Activated naive CD4-positive, alpha-beta T cell treated with anti-CD3 and anti-CD28 coated beads for 36 hours (primary cell): ENCODE measurements at regions not wholly inside any gene's neighbourhood (a gene's known extent, or its start where the extent isn't known, plus 50 kb on each side); places are given as distances from the start of the nearest gene placed in this dataset.
"Not testable (repeated sequence)": the region's sequence is repeated elsewhere in the genome, so short reads cannot be mapped to it uniquely, and the experiment has no call there.

ENCODE experiments used
- CTCF ChIA-PET: fragments of 350-600 bp; sonication (Branson Sonifier 250); formaldehyde crosslinking; loops from one replicate; lab custom pipeline; 2021; ENCODE audit warnings: antibody characterized with exemption; lab: Charles Lee
- DNase-seq: peaks from one replicate; pipeline ENCODE4 v3.0.0-alpha.2; 2020
- H3K27ac Mint-ChIP-seq: one replicate; pipeline ENCODE4 v1.8.0; 2021; ENCODE audit warnings: mild to moderate bottlenecking, mixed read lengths
- H3K27me3 Mint-ChIP-seq: one replicate; pipeline ENCODE4 v1.8.0; 2021; ENCODE audit warnings: low read depth, mixed read lengths
- H3K36me3 Mint-ChIP-seq: one replicate; pipeline ENCODE4 v1.8.0; 2021; ENCODE audit warnings: low read depth, mixed read lengths
- H3K4me1 Mint-ChIP-seq: one replicate; pipeline ENCODE4 v1.8.0; 2021; ENCODE audit warnings: low read depth, mixed read lengths
- H3K4me3 Mint-ChIP-seq: one replicate; pipeline ENCODE4 v1.8.0; 2021; ENCODE audit warnings: mild to moderate bottlenecking, moderate library complexity, mixed read lengths
- H3K9me3 Mint-ChIP-seq: one replicate; pipeline ENCODE4 v1.8.0; 2021; ENCODE audit warnings: mixed read lengths
- intact Hi-C: fragments of 100-400 bp; cut with micrococcal nuclease; formaldehyde crosslinking; loops from one replicate; pipeline ENCODE4 v1.15.1; 2023

- no peaks in the 10 kb centered on the region for H3K36me3 Mint-ChIP-seq
- H3K27ac Mint-ChIP-seq: no peak overlapping the region
- no peaks in the 10 kb centered on the region for H3K4me1 Mint-ChIP-seq
- intact Hi-C loops: no loop called here
- peaks cover 5% of the 10 kb centered on the region for H3K27me3 Mint-ChIP-seq
- H3K9me3 Mint-ChIP-seq: no peaks in the 10 kb centered on the region
- no peak for DNase-seq
- no peak overlapping the region for H3K4me3 Mint-ChIP-seq
- CTCF ChIA-PET: interaction anchor here (1.3 kb wide), 1 partner anchor 39 kb away, joined by 3 read pairs; no protein-coding TSS in a partner anchor
Measured at GRCh38 chr9:33662871-33663270, 132.5 kb upstream of the PRSS3 start.

- H3K36me3 Mint-ChIP-seq, H3K27ac Mint-ChIP-seq, H3K4me1 Mint-ChIP-seq, intact Hi-C loops, H3K9me3 Mint-ChIP-seq, DNase-seq: not testable (repeated sequence)
- H3K4me3 Mint-ChIP-seq: peak overlapping the region; percentile 79
- CTCF ChIA-PET: interaction anchor here (1.6 to 1.9 kb wide), 2 partner anchors 44 to 52 kb away, joined by 3 to 7 read pairs; no protein-coding TSS in a partner anchor
- H3K27me3 Mint-ChIP-seq: peaks cover 60% of the 10 kb centered on the region
Measured at GRCh38 chr9:33676194-33676745, 119.1 kb upstream of the PRSS3 start.

DNA sequence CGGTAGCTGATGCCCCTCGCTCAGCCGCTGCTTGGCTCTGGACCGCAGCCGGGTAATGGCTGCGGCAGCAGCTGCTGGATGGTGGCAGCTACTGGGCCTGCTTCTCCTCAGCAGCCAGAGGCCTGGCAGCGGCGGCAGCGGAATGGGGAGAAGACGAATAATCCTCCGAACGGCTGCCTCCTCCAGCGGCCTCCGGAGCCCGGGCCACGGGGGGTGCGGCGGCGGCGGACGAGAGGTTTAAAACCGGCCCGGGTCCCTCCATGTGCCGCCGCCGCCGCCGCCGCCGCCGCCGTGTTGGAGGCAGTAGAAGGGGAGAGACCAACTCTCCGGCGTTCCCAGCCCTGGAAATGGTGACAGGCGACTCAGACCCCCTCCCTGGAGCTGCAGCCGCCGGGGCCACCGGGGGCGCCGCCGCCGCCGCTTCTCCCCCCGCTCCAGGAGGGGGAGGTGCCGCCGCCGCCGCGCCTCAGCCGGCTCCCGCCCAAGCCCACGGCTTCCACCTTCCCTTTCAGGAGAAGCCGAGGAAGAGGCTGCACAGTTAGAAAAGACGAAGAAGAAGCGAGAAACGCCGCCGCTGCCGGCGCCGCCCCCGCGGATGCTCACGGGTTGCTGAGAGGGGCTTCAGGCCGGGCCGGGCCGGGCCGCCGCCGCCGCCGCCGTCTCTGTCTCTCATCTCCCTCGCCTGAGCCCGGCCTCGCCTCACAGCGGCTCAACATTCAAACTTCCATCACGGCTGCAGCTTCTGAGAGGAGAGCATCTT, 118.4 kb upstream of the PRSS3 start:
- no peaks in the 10 kb centered on the region for H3K9me3 Mint-ChIP-seq
- DNase-seq: peak; percentile 14
- no peak overlapping the region for H3K27ac Mint-ChIP-seq
- CTCF ChIA-PET: interaction anchor here (0.7 to 1.9 kb wide), 3 partner anchors 13 to 53 kb away, joined by 3 to 7 read pairs (median 3); no protein-coding TSS in a partner anchor
- peaks cover 56% of the 10 kb centered on the region for H3K27me3 Mint-ChIP-seq
- H3K4me3 Mint-ChIP-seq: peak overlapping the region; percentile 79
- intact Hi-C loops: no loop called here
- H3K36me3 Mint-ChIP-seq: no peaks in the 10 kb centered on the region
- H3K4me1 Mint-ChIP-seq: peaks cover 9% of the 10 kb centered on the region

- no peak overlapping the region for H3K27ac Mint-ChIP-seq
- no peaks in the 10 kb centered on the region for H3K36me3 Mint-ChIP-seq
- intact Hi-C loops: no loop called here
- CTCF ChIA-PET: interaction anchor here (0.7 to 1.9 kb wide), 3 partner anchors 13 to 53 kb away, joined by 3 to 7 read pairs (median 3); no protein-coding TSS in a partner anchor
- H3K4me1 Mint-ChIP-seq: peaks cover 9% of the 10 kb centered on the region
- DNase-seq: no peak
- no peaks in the 10 kb centered on the region for H3K9me3 Mint-ChIP-seq
- H3K27me3 Mint-ChIP-seq: peaks cover 57% of the 10 kb centered on the region
- peak overlapping the region; percentile 79 for H3K4me3 Mint-ChIP-seq
Measured at GRCh38 chr9:33677506-33677809, 117.9 kb upstream of the PRSS3 start.

- H3K9me3 Mint-ChIP-seq: no peaks in the 10 kb centered on the region
- H3K36me3 Mint-ChIP-seq: no peaks in the 10 kb centered on the region
- H3K4me3 Mint-ChIP-seq: no peak overlapping the region
- peaks cover 53% of the 10 kb centered on the region for H3K27me3 Mint-ChIP-seq
- CTCF ChIA-PET: interaction anchor here (0.7 to 1.8 kb wide), 2 partner anchors 14 to 43 kb away, joined by 3 to 6 read pairs; no protein-coding TSS in a partner anchor
- no peak overlapping the region for H3K27ac Mint-ChIP-seq
- intact Hi-C loops: no loop called here
- peaks cover 9% of the 10 kb centered on the region for H3K4me1 Mint-ChIP-seq
- no peak for DNase-seq
Measured at GRCh38 chr9:33677961-33678360, 117.4 kb upstream of the PRSS3 start.

DNA sequence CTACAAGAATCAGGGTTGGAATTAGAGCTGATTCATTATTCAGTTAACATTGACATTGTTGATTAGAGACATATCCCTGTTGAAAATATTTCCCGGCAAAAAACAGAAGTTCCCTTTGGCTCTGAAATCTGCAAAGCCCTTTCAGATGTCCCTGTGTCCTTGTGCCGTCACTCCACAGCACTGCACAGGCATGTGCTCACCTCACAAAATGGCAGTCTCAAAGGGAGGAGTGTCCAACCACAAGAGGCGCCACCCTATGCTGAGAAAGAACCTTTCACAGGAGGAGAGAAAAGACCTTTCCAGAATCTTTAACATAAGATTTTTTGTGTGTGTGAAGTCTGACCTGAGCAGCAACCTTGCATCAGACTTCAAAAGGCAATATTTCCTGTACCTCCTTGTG, 112.8 kb upstream of the PRSS3 start:
- no peak for DNase-seq
- Mint-ChIP-seq H3K9me3 (no peaks in the 10 kb centered on the region), H3K27ac (no peak overlapping the region), H3K36me3 (no peaks in the 10 kb centered on the region), H3K4me3 (no peak overlapping the region), H3K4me1 (no peaks in the 10 kb centered on the region), H3K27me3 (peaks cover 35% of the 10 kb centered on the region)
- CTCF ChIA-PET: interaction anchor here (0.9 to 1.3 kb wide), 2 partner anchors 58 kb away, joined by 4 to 5 read pairs; no protein-coding TSS in a partner anchor
- intact Hi-C loops: no loop called here

DNA sequence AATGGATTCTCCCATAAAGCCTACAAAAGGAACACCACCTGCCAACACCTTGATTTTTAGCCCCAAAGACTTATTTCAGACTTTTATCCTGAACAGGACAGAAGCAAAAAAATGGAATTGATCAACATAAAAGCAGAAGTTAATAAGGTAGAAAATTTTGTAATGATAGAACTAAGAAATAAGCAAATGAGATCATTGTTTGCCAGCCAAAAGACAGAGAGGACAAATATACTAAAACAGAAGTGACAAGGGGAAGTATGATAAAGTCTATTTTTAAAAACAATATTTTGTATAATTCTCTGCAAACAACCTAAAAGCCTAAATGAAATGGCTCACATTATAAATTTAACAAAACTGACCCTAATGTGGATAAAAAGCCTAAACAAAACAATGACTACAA, 110.5 kb upstream of the PRSS3 start:
- H3K4me1 Mint-ChIP-seq: no peaks in the 10 kb centered on the region
- peaks cover 26% of the 10 kb centered on the region for H3K27me3 Mint-ChIP-seq
- H3K27ac Mint-ChIP-seq: no peak overlapping the region
- DNase-seq: no peak
- intact Hi-C loops: no loop called here
- H3K4me3 Mint-ChIP-seq: no peak overlapping the region
- CTCF ChIA-PET: no interaction called here
- H3K9me3 Mint-ChIP-seq: no peaks in the 10 kb centered on the region
- H3K36me3 Mint-ChIP-seq: no peaks in the 10 kb centered on the region

DNA sequence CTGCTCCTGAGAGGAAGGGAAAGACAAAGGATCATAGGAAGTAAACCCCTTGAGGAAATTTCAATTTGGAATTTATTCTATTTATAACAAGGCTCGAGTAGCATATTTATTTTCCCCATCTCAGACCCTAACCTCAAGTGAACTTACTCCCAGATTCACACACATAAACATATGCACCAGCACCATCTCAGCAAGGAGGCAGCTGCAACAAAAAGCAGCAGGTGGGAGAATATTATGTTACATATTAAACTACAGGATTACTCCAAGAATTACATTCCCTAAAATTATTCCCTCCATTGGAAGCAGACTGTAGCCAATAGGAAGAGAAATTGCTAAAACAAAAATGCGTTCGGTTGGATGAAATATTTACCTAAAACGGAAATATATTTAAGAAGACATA, 108.4 kb upstream of the PRSS3 start:
- peaks cover 18% of the 10 kb centered on the region for H3K27me3 Mint-ChIP-seq

DNA sequence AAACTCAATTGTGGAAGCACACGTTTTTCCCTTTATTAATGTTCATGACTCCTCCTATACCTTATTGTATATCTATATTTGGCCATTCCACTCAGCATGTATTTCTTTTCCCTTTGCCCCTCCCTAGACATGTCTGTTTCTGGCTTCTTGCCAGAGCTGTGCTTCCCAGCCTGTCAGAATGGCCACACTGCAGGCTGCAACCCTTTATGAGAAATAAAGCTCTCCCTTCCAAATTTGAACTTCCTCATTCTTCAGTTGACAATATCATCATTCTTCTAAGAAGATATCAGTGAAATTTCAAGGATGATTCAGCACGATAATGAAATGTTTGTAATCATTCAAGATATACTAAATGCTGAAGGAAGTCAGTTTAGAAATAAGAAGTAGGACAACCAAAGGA, 107.6 kb upstream of the PRSS3 start:
- no peak overlapping the region for H3K27ac Mint-ChIP-seq
- H3K36me3 Mint-ChIP-seq: no peaks in the 10 kb centered on the region
- CTCF ChIA-PET: interaction anchor here (0.9 kb wide), 1 partner anchor 64 kb away, joined by 4 read pairs; no protein-coding TSS in a partner anchor
- H3K4me1 Mint-ChIP-seq: no peaks in the 10 kb centered on the region
- no peak for DNase-seq
- intact Hi-C loops: no loop called here
- H3K4me3 Mint-ChIP-seq: no peak overlapping the region
- peaks cover 15% of the 10 kb centered on the region for H3K27me3 Mint-ChIP-seq
- no peaks in the 10 kb centered on the region for H3K9me3 Mint-ChIP-seq

More for the DNA sequence above, 108.4 kb upstream of the PRSS3 start:
- Mint-ChIP-seq H3K4me1 (no peaks in the 10 kb centered on the region), H3K36me3 (no peaks in the 10 kb centered on the region), H3K27ac (no peak overlapping the region), H3K4me3 (no peak overlapping the region), H3K9me3 (no peaks in the 10 kb centered on the region)
- CTCF ChIA-PET: no interaction called here
- intact Hi-C loops: no loop called here
- no peak for DNase-seq

DNA sequence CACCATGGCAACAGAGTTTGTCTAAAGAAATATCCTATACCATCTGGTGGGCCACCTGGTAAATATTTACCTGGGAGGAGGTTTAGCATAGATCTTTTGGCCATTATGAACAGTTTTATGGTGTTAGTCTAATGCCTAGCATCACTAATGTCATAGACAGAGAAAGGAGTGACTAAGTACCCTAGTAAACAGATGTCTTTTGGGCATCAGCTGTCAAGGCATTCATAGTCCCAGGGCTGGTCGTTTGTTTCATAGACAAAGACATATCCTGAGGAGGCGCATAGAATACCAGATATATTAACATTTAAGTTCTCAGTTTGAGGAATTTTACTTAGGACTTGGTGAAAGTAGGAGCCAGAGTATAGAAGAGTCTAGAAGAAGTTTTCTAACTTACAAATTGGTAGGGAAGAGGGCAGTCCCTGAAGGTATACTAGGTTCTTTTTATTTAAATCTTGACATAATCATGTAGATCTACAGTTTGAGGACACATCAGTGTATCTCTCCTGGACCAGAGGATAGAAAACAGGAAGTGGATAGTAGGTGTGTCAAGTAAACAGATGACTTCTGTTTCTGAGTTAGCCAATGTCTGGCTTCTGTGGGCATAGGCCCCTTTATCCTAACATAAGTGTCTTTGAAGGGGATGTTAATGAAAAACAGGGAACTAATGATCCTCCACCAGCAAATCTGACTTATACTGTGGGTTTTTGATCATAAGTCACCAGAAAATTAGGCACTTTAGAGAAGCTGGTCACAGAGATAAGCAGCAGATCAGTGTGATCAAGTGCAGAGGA, 105.0 kb upstream of the PRSS3 start:
- H3K4me1 Mint-ChIP-seq: no peaks in the 10 kb centered on the region
- no peak overlapping the region for H3K4me3 Mint-ChIP-seq
- intact Hi-C loops: no loop called here
- H3K36me3 Mint-ChIP-seq: no peaks in the 10 kb centered on the region
- H3K27ac Mint-ChIP-seq: no peak overlapping the region
- H3K9me3 Mint-ChIP-seq: no peaks in the 10 kb centered on the region
- H3K27me3 Mint-ChIP-seq: peaks cover 7% of the 10 kb centered on the region
- no peak for DNase-seq
- CTCF ChIA-PET: interaction anchor here (0.9 kb wide), 1 partner anchor 66 kb away, joined by 3 read pairs; no protein-coding TSS in a partner anchor

GRCh38 chr9:33695299-33695698, 100.1 kb upstream of the PRSS3 start:
- intact Hi-C loops: no loop called here
- Mint-ChIP-seq H3K36me3 (no peaks in the 10 kb centered on the region), H3K4me1 (no peaks in the 10 kb centered on the region), H3K9me3 (no peaks in the 10 kb centered on the region), H3K27ac (no peak overlapping the region), H3K4me3 (no peak overlapping the region), H3K27me3 (peaks cover 2% of the 10 kb centered on the region)
- DNase-seq: no peak
- CTCF ChIA-PET: interaction anchor here (1.2 kb wide), 1 partner anchor 71 kb away, joined by 5 read pairs; no protein-coding TSS in a partner anchor

DNA sequence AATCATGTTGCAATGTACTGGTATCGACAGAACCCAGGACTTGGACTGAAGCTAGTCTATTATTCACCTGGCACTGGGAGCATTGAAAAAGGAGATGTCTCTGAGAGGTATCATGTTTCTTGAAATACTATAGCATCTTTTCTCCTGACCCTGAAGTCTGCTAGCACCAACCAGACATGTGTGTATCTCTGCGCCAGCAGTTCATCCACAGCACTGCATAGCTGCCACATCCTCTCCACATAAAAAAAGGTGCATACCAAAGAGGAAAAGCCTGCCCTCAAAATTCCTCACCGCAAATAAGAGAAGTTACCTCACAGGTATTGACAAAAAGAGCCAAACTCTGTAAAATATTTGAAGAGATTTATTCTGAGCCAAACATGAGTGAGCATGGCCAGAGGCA, 99.5 kb upstream of the PRSS3 start:
- CTCF ChIA-PET: no interaction called here
- intact Hi-C loops: no loop called here
- H3K27me3 Mint-ChIP-seq: peaks cover 2% of the 10 kb centered on the region
- no peak overlapping the region for H3K27ac Mint-ChIP-seq
- no peak overlapping the region for H3K4me3 Mint-ChIP-seq
- no peaks in the 10 kb centered on the region for H3K9me3 Mint-ChIP-seq
- DNase-seq: no peak
- no peaks in the 10 kb centered on the region for H3K36me3 Mint-ChIP-seq
- H3K4me1 Mint-ChIP-seq: peaks cover 2% of the 10 kb centered on the region
